T-helper 9 cell (primary cell): ENCODE measurements at regions not wholly inside any gene's neighbourhood (a gene's known extent, or its start where the extent isn't known, plus 50 kb on each side); places are given as distances from the start of the nearest gene placed in this dataset.

Experiments used
- DNase-seq: peaks from one replicate; pipeline ENCODE4 v3.0.0-alpha.2; 2020

DNA sequence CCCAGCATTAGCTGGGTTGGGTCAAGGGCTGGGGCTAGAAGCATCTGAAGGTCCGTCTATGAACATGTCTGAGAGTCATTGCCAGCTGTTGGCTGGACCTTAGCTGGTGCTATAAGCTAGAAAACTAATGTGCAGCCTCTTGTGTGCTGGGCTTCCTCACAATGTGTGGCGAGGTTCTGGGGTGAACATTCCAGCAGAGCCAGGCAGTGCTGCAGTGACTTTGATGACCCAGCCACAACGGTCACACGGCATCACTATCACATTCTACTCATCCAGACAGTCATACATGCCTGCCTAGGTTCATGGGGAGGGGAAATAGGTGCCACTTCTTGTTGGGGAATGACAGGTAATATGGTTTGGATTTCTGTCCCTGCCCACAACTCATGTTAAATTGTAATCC is 260.5 kb downstream of the CYP26B1 start:
- no peak for DNase-seq

DNA sequence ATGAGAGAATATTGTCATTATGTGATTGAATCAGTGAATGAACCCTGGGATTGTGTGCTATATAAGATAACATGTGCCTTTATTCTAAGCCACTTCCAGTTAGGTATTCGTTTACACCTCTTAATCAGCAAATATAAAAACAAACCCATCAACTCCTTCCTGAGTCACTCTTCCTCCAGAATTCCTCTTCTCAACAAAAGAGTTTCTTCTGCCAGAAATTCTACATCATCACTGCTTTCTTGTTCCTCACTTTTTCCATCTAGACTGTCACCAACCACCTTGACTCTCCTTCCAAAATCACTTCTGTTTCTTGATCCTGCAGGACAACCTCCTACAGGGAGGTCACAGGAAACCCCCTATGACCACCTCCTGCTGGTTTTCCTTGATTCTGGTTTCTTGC is 261.4 kb downstream of the CYP26B1 start:
- no peak for DNase-seq

- DNase-seq = no peak
These were observed 263.2 kb downstream of the CYP26B1 start for GRCh38 chr2:71884303-71885042.

GRCh38 chr2:71882949-71883472 is 264.7 kb downstream of the CYP26B1 start:
- DNase-seq = no peak

- no peak for DNase-seq
These were observed 265.3 kb downstream of the CYP26B1 start for GRCh38 chr2:71882236-71882946.

DNA sequence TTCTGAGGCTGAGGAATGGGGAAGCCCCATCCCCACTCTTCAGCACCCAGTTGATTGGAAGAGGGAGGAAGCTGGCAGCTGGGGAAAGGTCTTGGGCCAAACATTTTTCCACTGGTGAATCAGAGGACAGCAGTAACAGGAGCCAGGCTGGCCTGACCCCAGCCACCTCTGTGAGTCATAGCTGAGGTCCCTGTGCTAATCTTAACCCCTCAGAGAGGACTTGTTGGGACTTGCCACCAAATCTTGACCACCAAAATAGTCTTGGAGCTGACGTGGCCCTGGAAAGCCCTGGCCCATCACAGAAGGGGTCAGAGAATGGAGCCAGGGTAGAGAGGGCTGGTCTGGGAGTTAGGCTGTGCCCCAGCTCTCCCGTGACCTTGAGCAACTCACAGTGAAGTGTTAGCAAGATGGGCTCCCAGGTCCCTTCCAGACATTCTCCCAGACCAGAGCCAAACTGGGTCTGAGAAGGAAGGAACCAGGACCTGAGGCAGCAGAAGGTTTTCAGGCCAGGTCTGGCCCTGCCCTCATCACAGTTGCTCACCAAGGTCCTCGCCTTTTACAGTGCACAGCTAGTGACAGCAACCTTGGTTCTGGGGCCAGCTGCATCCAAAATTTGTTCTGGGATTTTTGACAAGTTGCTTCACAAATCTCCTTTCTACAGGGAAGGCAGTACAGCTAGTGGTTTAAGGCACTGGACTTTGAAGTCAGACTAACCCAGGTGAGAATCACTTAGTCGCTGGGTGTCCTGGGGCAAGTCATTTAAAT is 266.6 kb downstream of the CYP26B1 start:
- DNase-seq = no peak

GRCh38 chr2:71880287-71880686 is 267.4 kb downstream of the CYP26B1 start:
- DNase-seq = no peak

GRCh38 chr2:71879509-71880184 is 268.0 kb downstream of the CYP26B1 start:
- DNase-seq = no peak

DNA sequence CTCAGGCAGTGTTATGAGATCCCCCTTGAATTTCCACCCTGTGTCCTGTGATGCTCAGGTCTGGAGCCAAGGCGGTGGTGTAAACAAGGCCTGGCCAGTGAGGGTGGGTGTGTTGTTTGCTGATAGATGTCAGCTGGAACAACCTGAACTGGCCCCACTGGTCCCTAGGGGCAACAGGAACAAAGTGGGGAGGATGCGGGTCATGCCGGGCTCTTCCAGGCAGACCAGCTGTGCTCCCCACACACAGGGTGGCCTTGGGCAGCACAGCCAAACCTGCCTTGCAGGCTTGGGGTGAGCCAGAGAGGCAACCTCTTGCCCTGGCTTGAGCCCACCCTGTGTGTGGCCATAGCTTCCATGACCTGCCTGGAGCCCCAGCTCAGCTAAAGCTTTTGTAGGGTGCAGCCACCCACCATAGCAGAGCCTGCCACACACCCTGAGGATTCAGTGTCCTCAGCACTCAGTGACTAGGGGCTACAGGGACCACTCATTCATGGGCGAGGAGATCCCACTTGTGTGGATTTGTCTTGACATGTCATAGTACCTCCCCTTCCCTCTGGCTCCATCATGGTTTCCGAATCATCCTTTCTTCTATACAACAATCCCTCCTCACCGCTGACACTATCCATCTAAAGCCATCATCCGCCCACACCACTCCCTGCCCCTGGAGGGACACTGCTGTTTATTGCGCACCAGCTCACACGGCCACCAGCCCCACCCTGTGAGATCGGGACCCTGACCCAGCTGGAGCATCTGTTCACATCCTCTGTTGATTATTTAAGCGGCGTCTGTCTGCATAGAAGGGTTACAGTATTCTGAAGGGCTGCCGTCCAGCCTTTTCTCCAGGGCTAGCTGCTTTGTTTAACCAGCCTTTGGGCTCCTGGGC is 268.8 kb downstream of the CYP26B1 start:
- DNase-seq = no peak

- DNase-seq = no peak
These were observed 270.0 kb downstream of the CYP26B1 start for GRCh38 chr2:71877636-71878035.

GRCh38 chr2:71876542-71877451 is 270.9 kb downstream of the CYP26B1 start:
- DNase-seq = no peak

- DNase-seq = no peak
These were observed 275.1 kb downstream of the CYP26B1 start for GRCh38 chr2:71872466-71873051.

DNA sequence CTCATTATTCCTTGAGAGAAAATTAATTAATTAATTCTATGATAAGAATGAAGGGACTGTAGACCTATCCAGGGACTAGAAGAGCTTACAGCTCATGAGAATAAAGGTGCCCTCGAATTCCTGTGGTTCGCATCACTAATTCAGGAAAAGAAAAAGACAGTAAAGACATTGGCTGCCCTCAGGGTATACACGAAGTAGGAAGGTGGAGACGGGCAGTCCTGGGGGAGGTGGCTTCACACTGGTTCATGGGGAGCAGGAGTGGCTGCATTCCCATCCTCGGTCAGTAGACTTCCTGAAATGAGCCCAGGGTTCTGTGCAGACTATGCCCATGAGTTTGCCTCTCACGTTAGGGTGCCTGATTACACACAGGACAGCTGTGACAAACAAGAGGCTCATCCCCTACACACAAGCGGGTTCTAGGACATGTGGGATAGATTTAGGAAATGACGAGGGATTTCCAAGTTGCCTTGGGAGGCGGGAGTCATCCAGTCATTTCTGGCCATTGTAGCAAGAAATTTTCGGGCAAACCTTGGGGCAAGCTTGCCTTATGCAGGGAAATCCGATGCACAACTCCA is 282.2 kb downstream of the CYP26B1 start:
- DNase-seq = no peak

DNA sequence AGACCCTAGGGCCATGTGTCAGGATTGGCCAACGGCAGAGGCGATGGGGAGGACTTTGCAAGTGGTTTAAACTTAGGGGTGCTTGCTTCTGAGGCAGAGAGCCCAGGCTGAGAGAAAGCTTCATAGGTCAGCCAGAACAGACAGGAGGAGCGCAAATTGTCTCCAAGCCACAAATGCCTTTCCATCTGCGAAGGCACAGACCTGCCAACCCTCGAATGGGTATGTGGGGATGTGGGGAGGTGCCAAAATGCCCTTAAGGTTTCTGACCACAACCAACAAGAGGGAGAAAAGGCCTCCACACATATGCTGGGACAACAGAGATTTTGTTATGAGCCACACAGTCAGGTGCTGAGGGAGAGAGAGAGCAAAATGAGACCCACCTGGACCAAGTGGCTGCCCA is 283.6 kb downstream of the CYP26B1 start:
- DNase-seq = no peak

DNA sequence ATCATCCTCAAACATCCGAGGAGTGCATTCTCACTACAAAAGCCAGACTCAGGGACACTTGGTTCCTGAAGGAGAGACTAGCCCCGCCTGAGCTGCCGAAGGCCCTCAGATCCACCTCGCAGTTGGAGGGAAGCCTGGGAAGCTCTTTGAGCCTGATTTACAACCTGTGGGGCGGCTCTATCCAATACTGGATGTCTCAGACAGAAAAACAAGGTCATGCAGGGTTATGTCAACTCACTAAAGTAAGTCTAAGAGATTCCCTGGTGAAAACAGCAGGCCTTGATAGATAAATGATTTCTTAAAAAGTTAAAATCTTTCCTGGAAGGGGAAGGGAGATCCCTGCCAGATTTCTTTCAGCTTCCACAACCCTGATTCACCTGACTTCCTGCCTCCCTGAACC is 284.3 kb downstream of the CYP26B1 start:
- DNase-seq = no peak

- DNase-seq = no peak
These were observed 284.7 kb downstream of the CYP26B1 start for GRCh38 chr2:71862921-71863320.

DNA sequence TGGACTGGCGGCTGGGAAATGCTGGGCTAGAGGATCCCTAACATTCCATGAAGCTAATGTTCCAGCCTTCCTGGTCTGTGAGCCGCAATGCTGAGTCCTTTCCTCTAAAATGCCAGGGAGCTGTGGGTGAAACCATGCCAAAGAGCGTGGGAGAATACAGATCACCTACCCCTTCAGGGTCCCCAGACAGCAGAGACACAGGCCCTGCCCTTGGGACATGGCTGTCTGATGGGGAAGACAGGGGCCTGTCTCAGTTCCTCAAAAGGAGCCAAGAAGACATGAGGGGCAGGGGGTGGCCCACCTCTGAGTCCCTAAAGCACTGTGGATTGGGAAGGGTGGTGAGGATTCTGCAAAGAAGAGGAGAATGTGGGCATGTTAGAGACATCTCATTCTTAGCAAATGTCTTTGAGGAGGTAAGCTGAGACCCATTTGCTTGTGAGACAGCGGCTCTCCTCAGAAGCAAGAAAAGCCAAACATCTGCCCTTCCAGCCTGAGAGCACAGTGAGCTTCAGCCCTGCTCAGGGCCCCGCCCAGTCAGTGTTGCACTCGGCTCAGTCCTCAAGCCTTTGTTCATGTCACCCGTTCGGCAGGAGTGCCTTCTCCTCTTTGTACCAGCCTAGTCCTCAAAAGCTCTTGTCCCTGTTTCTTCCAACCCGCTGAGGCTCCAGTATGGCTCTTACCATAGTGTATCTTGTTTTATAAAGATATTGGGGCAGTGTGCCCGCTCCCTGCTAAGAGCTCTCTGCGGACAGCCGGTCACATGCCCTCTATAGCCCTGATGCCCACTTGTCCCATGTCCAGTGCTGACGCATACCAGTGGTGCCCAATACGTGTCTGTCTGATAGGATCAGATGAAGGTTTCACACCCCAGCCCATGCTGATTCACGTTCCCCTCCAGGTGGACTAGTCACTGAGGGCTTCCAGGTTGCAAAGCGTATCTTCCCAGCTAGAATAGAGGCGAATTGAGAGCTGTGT is 286.2 kb downstream of the CYP26B1 start:
- no peak for DNase-seq

GRCh38 chr2:71860381-71860926 is 287.2 kb downstream of the CYP26B1 start:
- DNase-seq = no peak
